Caki2 (cell line): ENCODE measurements at regions not wholly inside any gene's neighbourhood (a gene's known extent, or its start where the extent isn't known, plus 50 kb on each side); places are given as distances from the start of the nearest gene placed in this dataset.

Experiments
- DNase-seq: peaks from one replicate; pipeline ENCODE4 v3.0.0-alpha.2; 2015; ENCODE audit warnings: low read depth
- in situ Hi-C: cut with HindIII; loops from 2 replicates; pipeline ENCODE4 v1.10.0; 2016; ENCODE audit warnings: low sequenced_read_pairs, low pct_unique_long_range_greater_than_20kb, mixed read lengths

DNA sequence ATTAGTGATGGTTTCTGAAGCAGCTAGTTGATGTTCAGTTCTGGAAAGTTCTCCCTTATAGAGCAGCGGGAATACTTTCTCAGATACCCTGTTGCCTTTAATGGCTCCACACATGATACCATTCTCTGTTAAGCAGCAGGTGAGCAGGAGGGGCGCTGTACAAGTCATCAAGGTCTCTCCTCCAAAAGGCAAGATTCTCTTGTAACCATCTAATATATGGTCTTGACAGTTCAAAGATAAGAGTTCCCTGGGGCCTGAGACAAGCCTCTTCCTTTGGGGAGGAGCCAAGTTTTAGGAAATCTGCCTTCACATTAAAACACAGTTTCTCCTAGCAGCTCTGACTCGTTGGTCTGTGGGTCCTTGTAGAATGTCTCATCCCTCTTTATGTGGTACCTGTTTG lies 258.2 kb downstream of the QKI start:
- in situ Hi-C loops, result no loop called here
- no peak for DNase-seq

DNA sequence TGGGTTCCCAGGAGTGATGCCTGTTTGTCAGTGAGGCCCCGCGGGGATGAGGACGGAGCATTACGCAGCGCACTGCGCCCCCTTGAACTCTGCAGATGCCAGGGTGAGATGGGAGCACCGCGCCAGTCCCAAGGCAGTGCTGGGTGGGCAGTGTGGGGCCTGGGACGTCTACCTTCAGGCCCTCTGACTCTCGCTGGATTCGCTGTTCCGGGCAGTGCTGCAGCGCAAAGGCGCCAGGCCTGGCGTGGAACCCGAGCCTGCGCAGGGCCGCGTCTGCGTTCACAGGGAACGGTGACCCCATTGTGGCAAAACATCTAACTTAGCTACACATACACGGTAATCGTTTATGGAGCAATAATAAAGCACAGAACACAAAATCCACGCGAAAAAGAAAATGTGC lies 257.3 kb downstream of the QKI start:
- in situ Hi-C loops, result no loop called here
- DNase-seq, result no peak

DNA sequence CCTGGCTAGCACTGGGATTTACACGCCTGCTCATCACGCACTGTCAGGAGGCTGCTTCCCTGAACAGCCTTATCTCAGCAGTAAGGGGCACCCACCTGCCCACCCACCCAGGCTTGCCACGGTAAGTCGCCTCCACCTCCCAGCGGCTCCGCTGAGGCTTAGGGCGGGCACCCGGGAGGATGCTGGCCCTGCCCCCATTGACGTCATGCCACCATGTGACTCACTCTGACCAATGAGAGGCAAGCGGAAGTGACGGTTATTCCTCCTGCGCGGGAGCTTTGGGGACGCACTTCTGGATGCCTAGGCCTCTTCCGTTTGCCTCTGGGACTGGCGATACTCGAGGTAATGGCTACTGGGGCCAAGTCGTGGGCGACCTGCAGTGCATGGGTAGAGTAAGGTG lies 256.8 kb downstream of the QKI start:
- in situ Hi-C loops, result no loop called here
- no peak for DNase-seq

DNA sequence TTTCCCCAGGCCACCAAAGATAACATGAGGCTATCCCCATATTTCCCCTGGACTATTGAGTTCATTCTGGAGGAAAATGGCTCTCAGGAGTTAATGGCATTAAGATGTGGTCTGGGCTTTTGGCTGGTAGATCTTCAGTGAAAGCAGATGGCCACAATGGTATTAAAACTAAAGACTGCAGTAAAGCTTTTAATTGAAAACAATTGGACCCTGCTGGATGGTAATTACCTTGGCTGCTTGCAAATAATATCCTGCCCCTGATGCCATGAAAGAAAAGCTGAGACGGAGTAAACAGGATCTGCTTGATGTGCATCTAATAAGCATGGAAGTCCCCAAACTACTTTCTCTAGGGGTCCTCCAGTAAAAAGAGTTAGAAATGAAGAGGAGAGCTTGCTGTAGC lies 255.8 kb downstream of the QKI start:
- no peak for DNase-seq
- in situ Hi-C loops, result no loop called here

DNA sequence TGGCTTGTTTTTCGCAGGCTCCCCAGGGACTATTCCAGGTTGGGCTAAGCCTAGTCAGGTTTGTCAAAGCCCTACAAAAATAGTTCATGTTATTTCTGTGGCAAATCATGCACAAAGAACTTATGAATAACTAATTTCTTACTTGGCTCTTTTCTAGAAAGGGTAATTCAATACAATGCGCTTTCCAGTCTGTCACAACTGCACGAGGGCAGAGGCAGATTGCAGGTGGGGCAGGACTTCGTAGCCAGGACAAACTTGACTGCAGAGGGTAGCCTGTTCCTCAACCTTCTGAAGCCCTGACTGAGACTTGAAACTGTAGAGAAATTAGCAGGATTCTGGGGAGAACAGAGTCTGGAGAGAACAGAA lies 253.5 kb downstream of the QKI start:
- in situ Hi-C loops, result no loop called here
- no peak for DNase-seq

DNA sequence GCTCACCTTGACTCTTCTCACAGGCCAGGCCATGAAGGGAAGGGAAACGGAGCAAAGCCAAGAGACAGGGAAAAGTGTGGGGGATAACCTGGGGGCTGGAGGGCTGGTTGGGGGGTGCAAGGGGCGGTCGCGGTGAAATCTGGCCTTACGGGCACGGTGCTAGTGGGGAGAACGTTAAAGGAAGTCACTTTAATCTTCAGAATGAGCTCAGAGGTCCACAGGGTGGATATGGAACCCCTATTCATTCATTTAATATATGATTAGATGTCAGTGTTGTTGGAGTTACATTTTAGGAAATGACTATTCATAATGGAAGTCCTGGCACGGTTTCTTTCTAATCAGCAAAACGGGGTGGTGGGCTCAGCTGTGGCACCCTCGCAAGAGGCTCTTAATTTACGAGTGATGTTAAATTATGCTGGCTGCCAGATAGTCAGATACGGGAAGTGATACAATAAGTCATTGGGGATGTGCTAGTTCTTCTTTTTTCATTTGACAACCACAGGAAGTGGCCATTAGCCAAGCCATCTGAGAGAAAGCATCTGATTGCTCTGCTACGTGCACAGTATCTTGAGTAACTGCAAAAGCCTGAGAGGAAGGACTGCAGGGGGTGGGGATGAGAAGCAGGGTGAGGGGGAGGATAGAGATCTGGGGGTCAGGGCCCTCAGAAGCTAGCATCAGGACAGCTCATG lies 253.0 kb downstream of the QKI start:
- in situ Hi-C loops, result no loop called here
- DNase-seq, result no peak

DNA sequence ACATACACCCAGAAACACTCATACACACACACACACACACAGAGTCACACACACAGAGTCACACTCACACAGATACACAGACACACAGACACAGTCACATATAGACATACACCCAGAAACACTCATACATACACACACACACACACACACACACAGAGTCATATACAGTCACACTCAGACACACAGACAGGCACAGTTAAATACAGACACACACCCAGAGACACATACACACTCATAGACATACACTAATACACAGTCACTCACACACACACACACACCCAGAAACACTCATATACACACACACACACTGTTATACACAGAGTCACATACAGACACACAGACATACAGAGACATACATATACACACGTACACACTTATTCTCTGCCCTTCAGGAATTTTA lies 250.9 kb downstream of the QKI start:
- no peak for DNase-seq
- in situ Hi-C loops, result no loop called here

DNA sequence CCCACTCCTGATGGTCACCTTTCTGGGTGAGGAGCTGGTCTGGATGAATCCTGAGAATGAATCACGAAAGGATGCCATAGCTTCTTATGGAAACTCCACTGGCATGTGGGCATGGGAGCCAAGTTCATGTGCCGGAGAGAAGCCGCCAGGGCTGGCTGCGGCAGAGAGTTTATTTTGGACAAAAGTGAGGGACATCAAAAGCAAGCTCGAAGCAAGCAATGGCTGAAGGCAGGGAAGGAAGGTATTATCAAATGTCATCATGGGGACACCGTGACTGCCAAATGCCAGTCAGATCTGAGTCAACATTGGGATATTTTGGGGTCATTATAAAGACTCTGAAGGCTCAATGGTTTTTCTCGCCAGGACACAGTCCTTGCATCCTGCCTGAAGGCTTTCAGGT lies 249.1 kb downstream of the QKI start:
- in situ Hi-C loops, result no loop called here
- DNase-seq, result no peak

DNA sequence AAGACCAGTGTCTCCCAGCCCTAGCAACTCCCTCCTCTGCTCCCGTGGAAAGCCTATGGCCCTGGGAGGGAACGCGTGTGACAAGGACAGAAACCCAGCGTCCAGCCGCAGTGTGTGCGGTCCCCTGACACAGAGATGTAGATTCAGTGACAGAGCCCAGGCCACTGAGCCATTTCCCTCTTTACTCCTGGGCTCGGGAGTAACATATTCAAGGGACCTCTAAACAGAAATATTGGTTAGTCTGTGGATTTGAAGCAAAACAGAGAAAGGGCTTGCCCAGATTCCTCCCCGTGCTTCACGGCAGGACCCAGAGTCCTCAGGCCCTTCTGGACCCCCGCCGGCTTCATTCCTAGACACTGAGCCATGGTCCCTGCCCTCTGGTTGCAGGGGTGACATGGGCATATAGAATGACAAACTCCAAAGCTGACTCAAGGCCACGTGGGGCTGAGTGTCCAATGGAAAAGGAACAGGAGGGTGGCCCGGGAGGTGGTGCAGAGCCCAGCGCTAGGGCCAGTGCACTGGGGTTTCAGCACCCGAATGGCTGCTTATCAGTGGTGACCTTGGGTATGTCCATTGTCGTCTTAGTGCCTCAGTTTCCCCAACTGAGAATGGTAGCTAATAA lies 248.2 kb downstream of the QKI start:
- DNase-seq, result no peak
- in situ Hi-C loops, result no loop called here

DNA sequence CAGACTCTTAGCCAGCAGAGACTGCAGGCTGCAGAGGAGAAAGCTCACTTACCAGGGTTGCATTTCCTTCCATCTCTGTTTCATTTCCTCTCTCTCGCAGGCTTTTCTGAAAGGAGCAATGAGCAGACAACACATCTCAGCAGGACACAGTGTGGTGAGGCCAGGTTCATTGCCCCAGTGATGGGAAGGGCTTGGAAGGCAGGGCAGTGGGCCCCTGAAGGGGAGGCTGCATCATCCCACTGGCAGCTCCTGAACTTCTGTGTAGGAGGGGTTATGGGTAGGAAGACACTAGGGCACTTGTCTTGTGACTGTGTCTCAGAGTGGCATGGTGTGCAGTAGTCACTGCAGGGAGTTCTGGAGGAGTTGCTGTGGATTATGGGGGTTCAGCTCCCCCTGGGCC lies 246.8 kb downstream of the QKI start:
- in situ Hi-C loops, result no loop called here
- no peak for DNase-seq

DNA sequence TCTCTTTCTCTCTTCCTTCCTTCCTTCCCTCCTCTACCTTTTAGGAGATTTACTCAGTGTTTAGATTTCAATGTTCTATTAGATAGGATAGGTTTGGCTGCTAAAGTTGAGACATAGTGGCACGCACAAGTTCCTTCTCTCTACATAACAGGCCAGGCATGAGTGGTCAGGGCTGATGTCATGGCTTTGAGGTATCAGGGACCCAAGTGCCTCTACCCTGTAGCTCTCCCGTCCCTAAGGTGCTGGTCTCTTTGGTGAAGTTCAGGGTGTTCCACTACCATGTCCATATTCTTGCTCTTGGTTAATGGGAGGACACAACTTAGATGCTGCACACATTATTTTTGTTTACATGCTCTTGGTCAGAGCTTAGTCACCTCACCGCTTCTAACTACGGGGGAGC lies 245.3 kb downstream of the QKI start:
- DNase-seq, result no peak
- in situ Hi-C loops, result no loop called here

DNA sequence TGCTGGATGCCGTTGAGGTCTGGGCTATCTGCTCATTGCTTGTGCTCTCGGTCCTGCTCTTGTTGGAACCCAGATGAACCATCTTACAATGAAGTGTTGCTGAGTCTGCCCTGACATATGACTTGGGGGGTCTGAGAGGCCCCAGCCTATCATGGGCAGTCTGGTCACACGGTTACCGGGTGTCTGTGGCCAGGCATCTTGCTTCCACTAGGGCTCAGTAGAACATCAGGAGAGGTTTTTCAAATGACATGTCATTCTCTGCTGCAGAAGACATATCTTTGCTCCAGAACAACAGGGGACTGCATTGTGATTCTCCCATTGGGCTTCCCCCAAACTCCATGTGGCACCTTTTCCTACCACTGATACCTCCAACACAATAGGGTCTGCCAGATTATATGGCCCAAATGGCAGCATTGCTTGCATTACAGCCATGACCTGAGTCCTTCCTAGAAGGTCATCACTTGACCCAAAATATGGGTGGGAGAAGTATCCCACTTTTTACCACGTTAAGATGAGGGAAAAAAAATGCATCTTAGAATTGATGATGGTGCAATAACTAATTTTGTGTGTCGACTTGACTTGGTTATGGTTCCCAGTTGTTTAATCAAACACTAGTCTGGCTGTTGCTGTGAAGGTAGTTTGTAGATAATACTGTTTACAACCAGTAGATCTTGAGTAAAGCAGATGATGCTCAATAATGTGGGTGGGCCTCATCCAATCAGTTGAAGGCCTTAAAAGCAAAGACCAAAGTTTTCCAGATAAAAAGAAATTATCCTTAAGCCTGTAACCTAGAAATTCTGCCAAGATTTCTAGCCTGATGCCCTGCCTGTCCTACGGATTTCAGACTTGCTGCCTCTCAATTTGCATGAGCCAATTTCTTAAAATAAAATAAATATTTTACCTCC lies 241.0 kb downstream of the QKI start:
- in situ Hi-C loops, result no loop called here
- DNase-seq, result no peak

DNA sequence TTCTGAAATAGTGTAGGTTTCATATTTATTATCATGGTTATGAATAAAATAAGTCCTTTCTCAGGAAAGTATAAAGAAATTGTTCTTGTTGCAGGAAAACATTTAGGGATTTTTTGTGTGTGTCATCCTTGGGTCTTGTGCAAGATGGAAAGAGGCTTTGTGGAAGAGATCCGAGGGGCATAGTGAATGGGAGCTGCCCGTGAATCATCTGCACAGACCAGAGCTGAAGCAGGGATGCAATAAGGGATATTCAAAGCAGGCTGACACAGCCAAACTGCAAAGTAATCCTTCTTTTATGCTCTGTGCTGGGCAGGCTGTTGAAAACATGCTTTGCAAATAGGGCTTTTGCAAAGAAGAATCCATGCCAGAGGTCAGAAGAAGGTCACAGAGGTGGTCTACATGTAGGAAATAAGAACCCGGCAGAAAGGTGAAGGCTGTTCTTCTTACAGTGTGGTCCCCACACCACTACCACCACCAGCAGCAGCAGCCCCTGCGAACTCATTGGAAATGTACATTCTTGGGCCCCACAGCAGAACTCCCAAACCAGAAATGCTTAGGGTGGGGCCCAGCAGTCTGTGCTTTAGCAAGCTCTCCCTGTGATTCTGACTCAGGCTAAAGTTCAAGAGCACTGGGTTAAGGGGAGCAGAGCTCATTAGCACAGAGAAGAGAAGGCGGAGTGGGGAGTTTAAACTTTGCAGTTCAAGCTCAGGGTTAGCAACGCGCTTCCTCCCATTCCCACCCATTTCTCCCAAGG lies 237.6 kb downstream of the QKI start:
- in situ Hi-C loops, result no loop called here
- DNase-seq, result no peak

DNA sequence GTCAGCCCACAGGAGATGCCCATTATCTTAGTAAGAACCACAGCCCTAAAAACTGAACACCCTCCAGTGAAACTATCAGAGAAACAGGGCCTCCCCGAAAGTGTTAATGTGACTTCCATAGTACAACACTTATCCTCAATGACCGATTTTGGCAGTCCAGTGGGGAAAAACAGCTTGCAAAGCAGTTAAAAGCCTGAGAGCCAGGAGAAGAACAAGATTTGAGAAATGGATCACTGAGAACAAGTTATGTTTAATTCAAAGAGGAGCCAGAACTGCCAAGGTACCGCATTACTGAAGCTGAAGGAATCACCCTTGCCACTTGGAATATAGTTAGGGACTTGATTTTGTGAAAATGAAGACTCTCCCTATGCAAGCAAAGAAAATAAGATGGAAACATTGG lies 236.9 kb downstream of the QKI start:
- in situ Hi-C loops, result no loop called here
- no peak for DNase-seq

DNA sequence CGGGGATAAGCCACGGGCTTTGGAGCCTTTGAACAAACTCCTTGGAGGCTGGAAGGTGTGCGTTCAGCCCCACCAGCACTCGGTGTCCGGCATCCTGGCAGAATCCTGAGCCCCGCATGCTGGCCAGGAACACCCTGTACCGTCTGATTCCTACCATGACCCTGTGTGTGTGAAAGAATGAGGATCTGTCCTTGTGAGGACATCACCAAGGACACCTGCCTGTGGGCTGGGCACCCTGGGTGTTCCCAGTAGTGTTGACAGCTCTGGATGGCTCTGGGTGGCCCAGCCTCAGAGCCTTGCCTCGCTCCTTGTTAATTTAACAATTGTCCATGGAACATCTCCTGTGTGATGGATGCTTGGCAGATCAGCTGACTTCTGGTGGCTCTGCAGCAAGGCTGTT lies 234.3 kb downstream of the QKI start:
- DNase-seq, result no peak
- in situ Hi-C loops, result no loop called here

DNA sequence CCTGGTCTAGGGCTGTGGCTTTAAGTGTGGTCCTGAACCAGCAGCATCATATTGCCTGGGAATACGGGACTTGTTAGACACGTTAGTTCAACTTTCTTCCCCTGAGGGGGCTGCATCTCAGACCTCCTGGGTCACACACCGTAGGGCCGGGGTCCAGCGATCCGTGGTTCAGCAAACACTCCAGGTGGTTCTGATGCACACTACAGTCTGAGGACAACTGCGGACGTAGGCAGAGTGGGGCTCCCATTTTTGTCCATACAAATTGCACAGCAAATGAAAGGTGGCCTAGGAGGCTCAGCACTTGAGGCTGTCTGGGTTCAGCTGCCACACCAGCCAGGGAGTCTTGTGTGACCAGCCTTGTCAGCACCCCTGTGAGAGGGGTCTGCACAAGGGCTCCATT lies 233.1 kb downstream of the QKI start:
- in situ Hi-C loops, result no loop called here
- DNase-seq, result no peak

DNA sequence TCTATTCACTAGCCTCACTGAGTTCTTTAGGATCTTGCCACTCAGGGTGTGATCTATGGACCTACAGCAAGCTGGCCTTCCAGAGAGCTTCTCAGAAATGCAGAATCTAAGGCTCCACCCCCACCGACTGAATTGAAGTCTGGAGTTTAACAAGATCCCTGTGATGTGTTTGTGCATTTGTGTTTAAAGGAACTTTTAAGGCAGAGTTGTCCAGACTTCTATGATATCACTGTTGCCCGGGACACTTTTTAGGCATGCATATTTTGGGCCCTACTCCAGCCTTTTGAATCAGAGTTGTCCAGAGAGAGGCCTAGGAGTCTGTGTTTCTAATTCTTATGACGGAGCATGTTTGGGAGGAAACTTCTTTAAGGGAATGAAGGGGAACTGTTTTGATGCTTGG lies 232.3 kb downstream of the QKI start:
- in situ Hi-C loops, result no loop called here
- DNase-seq, result no peak

DNA sequence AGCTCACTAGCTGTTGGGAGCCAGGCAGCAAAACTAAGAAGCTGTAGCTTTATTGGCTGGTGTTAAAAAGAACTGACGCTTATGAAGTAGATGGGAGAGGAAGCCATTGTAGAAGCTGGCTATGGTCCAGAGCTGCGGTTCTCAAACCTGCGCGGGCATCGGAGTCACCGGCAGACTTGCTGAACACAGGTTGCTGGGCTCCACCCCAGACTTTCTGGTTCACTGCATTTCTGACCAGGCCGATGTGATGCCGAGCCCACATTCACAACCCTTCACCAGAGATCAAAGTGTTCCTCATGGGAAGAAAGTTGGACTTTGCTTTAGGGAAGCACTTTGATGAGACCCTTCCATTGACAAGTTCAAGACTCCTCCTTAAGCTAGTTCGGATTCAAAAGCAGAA lies 231.6 kb downstream of the QKI start:
- peak; percentile 55 for DNase-seq
- in situ Hi-C loops, result no loop called here

DNA sequence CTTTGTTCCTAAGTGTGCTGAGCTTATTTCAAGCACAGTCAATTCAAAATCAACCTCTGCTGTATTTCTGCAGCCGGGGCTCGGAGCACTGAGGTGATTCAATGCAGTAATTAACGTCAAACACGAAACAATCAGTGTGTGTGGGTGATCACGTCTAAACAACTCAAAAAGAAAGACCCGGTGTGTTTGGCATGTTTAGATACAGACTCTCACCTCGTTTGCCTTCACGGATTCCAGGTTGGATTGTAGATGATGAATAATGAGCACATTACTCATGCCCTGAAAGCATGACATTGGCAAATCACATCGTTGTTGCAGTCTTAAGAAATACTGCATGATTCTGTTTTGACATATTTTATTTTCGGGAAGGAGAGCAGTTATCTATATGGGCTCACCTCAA lies 231.0 kb downstream of the QKI start:
- peak; percentile 42 for DNase-seq
- in situ Hi-C loops, result no loop called here
